Left renal pelvis (tissue), 4 donors: ENCODE measurements at regions not wholly inside any gene's neighbourhood (a gene's known extent, or its start where the extent isn't known, plus 50 kb on each side); places are given as distances from the start of the nearest gene placed in this dataset.

Experiments
- DNase-seq, 4 donors: peaks; one replicate each; pipeline ENCODE4 v3.0.0-alpha.2; 2013; ENCODE audit warnings: low read depth in 4 of 4, low spot score in 3 of 4

DNA sequence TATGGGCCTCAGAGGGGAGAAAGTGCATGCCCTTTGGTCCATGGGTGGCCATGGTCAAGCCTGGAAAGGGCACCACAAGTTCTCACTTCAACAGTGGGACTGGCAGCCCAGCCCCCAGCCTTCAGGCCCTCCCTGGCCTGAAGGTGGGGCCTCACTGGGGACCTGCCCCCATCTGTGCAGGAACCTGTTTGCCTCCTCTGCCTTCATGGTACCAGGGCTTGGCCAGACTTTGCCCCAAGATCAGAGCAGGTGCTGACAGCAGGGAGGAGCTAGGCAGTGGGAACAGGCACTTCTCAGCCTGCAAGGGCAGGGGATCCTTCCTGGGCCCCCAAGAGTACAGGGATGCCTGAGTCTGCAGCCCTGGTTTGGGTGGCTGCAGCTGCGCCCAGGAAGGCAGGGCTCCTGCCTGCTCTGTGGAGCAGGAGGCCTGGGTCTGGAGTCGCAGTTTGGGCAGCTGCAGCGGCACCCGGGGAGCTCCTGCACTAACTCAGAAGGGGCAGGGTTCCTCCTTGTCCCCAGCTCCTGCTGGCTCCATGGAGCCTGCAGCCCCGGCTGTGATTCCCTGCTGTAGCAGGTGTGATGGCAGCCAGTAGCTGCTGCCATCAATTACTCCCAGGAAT lies 460.1 kb upstream of the NCAM2 start:
- DNase-seq: no peak

DNA sequence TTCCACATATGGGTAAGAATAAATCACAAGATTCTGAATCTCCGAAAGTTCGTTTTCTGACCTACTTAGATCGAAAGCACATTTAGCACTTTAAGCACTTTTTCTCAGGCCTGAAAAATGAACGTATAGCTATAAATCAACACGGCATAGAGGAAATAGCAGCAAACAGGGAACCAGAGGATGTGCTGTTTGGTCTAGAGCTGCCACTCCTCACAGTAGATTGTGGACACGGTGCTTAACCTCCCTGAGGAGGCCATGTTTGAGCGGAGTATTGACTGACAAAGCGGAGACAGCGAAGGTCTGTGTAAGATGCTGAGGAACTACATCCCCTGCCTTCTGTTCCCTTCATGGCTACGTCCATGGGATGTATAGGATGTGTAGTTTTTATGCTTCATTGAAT lies 452.8 kb upstream of the NCAM2 start:
- no peak for DNase-seq

DNA sequence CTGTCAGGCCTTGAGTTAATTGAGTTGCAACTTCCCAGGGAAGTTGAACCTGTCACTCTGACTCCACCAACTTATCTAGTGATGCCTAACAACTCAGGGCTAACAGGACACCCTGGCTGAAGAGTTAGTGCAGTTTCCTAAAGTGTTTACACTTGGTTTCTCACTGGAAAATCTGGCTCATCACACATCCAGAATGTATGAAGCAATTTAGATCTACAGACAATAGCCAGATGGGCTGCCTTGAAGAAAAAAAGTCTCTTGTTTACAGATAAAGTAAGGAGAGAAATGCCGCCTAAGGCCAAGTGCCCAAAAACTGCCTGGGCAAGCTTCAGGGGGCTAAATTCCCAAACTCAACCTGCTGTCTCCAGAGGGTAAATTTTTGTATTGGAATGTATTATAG lies 446.3 kb upstream of the NCAM2 start:
- DNase-seq: no peak

DNA sequence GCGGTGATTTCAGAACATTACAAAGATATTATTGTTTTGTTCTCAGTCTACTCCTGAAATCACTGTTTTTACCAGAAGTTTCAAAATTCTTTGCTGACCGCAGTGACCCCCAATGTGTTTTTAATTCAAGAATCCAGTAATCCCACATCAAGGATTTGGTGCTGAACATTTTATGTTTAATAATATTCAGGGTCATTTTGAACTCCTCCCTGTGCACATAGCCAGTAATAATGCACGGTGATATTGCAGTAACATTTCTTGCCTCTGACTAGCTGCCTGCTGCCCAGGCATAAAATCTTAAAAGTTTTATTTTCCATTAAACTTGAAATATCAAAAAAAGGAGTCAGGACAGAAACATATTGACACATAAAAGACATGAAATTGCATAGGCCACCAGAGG lies 443.4 kb upstream of the NCAM2 start:
- no peak for DNase-seq

GRCh38 chr21:20570824-20571232 lies 427.4 kb upstream of the NCAM2 start:
- DNase-seq: no peak

DNA sequence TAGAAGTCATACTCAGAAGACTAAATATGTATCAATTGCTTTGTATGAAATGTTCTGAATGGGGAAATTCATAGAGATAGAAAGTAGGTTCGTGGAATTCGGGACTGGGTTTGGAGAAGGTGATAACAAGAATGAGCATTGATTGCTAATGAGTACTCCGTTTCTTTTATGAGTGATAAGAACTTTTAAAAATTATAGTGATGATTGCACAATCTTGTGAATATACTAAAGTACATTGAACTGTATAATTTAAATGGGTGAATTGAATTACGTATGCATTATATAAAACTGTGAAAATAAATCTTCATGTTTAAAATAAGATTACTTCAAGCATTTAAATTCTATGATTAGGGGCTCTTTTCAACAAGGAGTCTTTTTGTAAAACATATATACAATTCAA lies 425.6 kb upstream of the NCAM2 start:
- no peak for DNase-seq

- no peak for DNase-seq
Measured at GRCh38 chr21:20581361-20581760, 416.8 kb upstream of the NCAM2 start.

- no peak for DNase-seq
Measured at GRCh38 chr21:20591284-20591683, 406.9 kb upstream of the NCAM2 start.

- DNase-seq: no peak
Measured at GRCh38 chr21:20592463-20592862, 405.7 kb upstream of the NCAM2 start.

- no peak for DNase-seq
Measured at GRCh38 chr21:20603236-20603635, 395.0 kb upstream of the NCAM2 start.

DNA sequence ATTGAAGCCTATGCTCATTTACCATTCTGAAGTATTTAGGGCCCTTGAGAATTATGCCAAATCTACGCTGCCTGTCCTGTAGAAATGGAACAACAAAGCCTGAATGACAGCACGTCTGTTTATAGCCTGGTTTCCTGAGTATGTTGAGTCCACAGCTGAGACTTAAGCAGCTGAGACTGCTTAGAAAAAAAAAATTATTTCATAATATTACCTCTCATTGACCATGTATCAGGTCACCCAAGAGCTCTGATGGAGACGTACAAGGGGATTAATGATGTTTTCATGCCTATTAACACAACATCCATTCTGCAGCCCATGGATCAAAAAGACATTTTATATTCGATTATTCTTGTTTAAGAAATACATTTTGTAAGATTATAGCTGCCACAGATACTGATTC lies 387.2 kb upstream of the NCAM2 start:
- no peak for DNase-seq

- DNase-seq: no peak
Measured at GRCh38 chr21:20613654-20614053, 384.6 kb upstream of the NCAM2 start.

DNA sequence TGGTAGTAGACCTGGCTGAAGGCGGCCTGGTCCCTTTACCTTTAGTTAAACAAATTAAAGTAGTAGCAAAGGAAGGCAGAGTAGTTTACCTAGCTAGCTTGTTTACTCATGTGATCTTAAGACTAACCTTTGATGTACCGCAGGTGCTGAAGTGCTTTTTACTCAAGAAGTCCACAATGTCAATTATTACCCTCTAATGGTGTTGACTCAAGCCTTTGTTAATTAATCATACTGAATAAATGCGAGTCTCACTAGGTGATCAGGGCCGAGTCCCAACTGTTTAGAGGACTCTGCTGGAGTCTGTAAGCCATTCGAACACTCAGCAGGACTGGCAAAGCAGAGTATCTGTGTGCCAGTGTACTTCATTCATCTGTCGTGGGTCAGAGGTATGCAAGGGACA lies 381.1 kb upstream of the NCAM2 start:
- no peak for DNase-seq

DNA sequence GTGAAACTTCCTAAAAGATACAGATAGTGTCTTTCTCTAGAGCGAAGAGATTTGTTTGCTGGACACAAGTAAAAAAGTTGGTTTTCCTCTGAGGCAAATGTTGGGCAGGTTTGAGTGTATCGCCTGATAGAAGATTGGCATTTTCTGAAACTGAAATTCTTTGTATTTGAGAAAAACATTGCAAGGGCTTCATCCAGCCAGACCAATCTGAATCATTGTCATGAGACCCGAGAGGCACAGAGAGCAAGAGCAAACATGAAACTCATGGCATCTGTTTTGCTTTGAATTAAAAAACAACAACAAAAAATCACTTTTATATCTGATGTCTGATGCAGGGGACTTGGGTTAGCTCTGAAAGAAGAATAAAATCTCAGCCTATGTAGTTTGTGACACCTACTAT lies 379.3 kb upstream of the NCAM2 start:
- DNase-seq: no peak

DNA sequence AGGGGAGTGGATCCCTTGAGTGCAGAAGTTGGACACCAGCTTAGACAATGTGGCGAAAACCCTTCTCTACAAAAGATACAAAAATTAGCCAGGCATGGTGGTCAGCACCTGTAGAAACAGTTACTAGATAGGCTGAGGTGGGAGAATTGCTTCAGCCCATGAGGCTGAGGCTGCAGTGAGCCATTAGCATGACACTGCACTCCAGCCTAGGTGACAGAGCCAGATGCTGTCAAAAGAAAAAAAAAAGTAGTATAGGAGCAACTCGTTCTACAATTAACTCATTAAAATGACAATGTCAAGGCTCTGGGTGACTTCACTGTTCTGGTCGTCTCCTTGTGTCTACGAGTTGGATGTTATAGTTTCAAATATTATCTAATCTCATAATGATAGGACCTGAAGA lies 370.6 kb upstream of the NCAM2 start:
- DNase-seq: no peak

GRCh38 chr21:20631633-20632032 lies 366.6 kb upstream of the NCAM2 start:
- no peak for DNase-seq

- no peak for DNase-seq
Measured at GRCh38 chr21:20639026-20639425, 359.2 kb upstream of the NCAM2 start.

DNA sequence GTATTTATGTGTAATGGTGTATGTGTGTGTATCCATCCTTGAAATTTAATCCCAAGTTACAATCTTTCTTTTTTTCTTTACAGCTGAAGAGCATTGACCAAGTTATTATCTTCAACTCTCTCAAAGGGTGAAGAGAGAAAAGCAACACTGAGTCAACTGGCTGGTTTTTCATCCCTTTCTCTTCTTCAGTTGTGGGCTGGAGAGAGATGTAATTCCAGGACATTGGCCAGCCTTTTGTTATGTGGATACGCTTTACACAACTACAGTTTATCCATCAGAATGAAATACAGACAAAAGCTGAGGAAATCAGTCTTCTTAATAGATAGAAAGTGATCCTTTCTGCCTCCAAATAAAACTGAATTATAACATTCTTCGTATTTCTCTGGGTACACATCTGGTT lies 357.0 kb upstream of the NCAM2 start:
- DNase-seq: no peak

GRCh38 chr21:20642681-20643080 lies 355.5 kb upstream of the NCAM2 start:
- DNase-seq: no peak

DNA sequence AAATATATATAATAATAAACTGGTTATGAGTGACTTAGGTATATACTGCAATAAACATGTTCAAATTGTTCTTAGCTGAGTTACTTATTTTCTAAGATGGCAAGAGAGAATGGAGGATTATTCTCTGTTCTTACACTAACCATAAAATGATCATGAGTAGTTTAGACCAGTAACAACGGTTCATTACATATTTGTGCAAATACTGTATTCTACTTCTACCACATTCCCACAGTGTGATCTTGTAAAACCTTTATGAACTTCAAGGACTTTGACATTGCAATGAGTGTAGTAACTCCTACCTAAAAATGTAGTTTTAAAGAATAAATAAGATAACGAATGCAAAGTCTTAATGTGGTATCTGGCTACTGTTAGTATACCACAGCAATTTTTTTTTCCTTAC lies 353.7 kb upstream of the NCAM2 start:
- DNase-seq: no peak

GRCh38 chr21:20645344-20645743 lies 352.9 kb upstream of the NCAM2 start:
- DNase-seq: no peak

- DNase-seq: no peak
Measured at GRCh38 chr21:20646431-20647165, 351.6 kb upstream of the NCAM2 start.

GRCh38 chr21:20647607-20648006 lies 350.6 kb upstream of the NCAM2 start:
- no peak for DNase-seq
